H1 (cell line): ENCODE measurements at regions not wholly inside any gene's neighbourhood (a gene's known extent, or its start where the extent isn't known, plus 50 kb on each side); places are given as distances from the start of the nearest gene placed in this dataset.

Experiments used
- ATF2 ChIP-seq: IDR thresholded peaks from 2 replicates; pipeline ENCODE4 v1.6.1; 2012; ENCODE audit warnings: low read length, inconsistent platforms
- CHD7 ChIP-seq: fragments of 300-600 bp; sonication (generic); IDR thresholded peaks from 2 replicates; pipeline ENCODE4 v1.7.1; 2012; ENCODE audit warnings: low read length, moderate library complexity, mild to moderate bottlenecking, inconsistent platforms; ENCODE audit not compliant: insufficient replicate concordance
- CTCF ChIP-seq, 3 experiments: IDR thresholded peaks; 1 replicate in 2 of 3; 2 replicates in 1 of 3; pipeline versions ENCODE4 v1.5.1 to v1.6.1; 2011; ENCODE audit warnings: low read length in 3 of 3, mild to moderate bottlenecking in 3 of 3, inconsistent platforms in 2 of 3, low read depth in 1 of 3, moderate library complexity in 1 of 3; ENCODE audit not compliant: insufficient read depth in 1 of 3; ENCODE audit errors: control extremely low read depth in 1 of 3
- EGR1 ChIP-seq: IDR thresholded peaks from 2 replicates; pipeline ENCODE4 v1.6.1; 2011; ENCODE audit warnings: low read depth, low read length, borderline replicate concordance
- GABPA ChIP-seq: IDR thresholded peaks from 2 replicates; pipeline ENCODE4 v1.6.1; 2011; ENCODE audit warnings: mild to moderate bottlenecking, low read length, moderate library complexity, borderline replicate concordance; ENCODE audit not compliant: insufficient read depth
- TAF7 ChIP-seq: optimal IDR thresholded peaks from 2 replicates; pipeline ENCODE3; 2011; ENCODE audit warnings: low read depth, mild to moderate bottlenecking, inconsistent platforms, low read length, moderate library complexity, borderline replicate concordance

GRCh38 chr5:168023191-168023590 lies 268.3 kb upstream of the WWC1 start (continued):
- TF ChIP-seq CHD7 (no peak), ATF2 (no peak), CTCF (IDR thresholded peaks at IDR 0.05; ENCODE audit: control extremely low read depth in 1 of 3, insufficient read depth in 1 of 3, low read depth in 1 of 3, low read length in 3 of 3) (no peak), EGR1 (no peak), TAF7 (no peak), GABPA (no peak)
